MM.1S (cell line): ENCODE measurements at regions not wholly inside any gene's neighbourhood (a gene's known extent, or its start where the extent isn't known, plus 50 kb on each side); places are given as distances from the start of the nearest gene placed in this dataset.
"Not testable (repeated sequence)": the region's sequence is repeated elsewhere in the genome, so short reads cannot be mapped to it uniquely, and the experiment has no call there.

Experiments used
- DNase-seq: peaks from one replicate; pipeline ENCODE4 v3.0.0-alpha.2; 2015
- H2AFZ ChIP-seq: fragments of 300-600 bp; sonication (generic); 2 replicates; pipeline ENCODE4 v1.6.0; 2016; ENCODE audit warnings: antibody characterized with exemption, low read length
- H3F3A ChIP-seq: fragments of 300-600 bp; sonication (generic); 2 replicates; pipeline ENCODE4 v1.6.1; 2016; ENCODE audit warnings: mild to moderate bottlenecking, antibody characterized with exemption, low read length, moderate library complexity, mixed read lengths; ENCODE audit not compliant: insufficient read depth
- H3K27ac ChIP-seq: fragments of 300-600 bp; sonication (generic); 2 replicates; pipeline ENCODE4 v1.5.1; 2016; ENCODE audit warnings: mild to moderate bottlenecking, low read length
- H3K27me3 ChIP-seq: fragments of 300-600 bp; sonication (generic); replicated peaks from 2 replicates; pipeline ENCODE4 v1.6.0; 2016; ENCODE audit warnings: low read length; ENCODE audit not compliant: insufficient read depth
- H3K36me3 ChIP-seq: fragments of 300-600 bp; sonication (generic); replicated peaks from 2 replicates; pipeline ENCODE4 v1.6.1; 2016; ENCODE audit warnings: mild to moderate bottlenecking, low read length, mixed read lengths; ENCODE audit not compliant: insufficient read depth
- H3K4me1 ChIP-seq: fragments of 300-600 bp; sonication (generic); 2 replicates; pipeline ENCODE4 v1.6.1; 2016; ENCODE audit warnings: low read length, mixed read lengths
- H3K4me2 ChIP-seq: fragments of 300-600 bp; sonication (generic); 2 replicates; pipeline ENCODE4 v1.6.0; 2016; ENCODE audit warnings: low read depth, low read length
- H3K4me3 ChIP-seq: fragments of 300-600 bp; sonication (generic); 2 replicates; pipeline ENCODE4 v1.5.1; 2016; ENCODE audit warnings: low read length, mixed read lengths
- H3K79me2 ChIP-seq: fragments of 300-600 bp; sonication (generic); 2 replicates; pipeline ENCODE4 v1.6.1; 2016; ENCODE audit warnings: mixed run types, low read length, mixed read lengths
- H3K9ac ChIP-seq: fragments of 300-600 bp; sonication (generic); 2 replicates; pipeline ENCODE4 v1.6.1; 2016; ENCODE audit warnings: low read length, mixed read lengths
- H3K9me2 ChIP-seq: fragments of 300-600 bp; sonication (generic); replicated peaks from 2 replicates; pipeline ENCODE4 v1.6.1; 2016; ENCODE audit warnings: mild to moderate bottlenecking, low read length, mixed read lengths; ENCODE audit not compliant: insufficient read depth
- H3K9me3 ChIP-seq: fragments of 300-600 bp; sonication (generic); replicated peaks from 2 replicates; pipeline ENCODE4 v1.6.1; 2016; ENCODE audit warnings: mild to moderate bottlenecking, low read length, mixed read lengths; ENCODE audit not compliant: insufficient read depth
- H4K20me1 ChIP-seq: fragments of 300-600 bp; sonication (generic); 2 replicates; pipeline ENCODE4 v1.6.1; 2016; ENCODE audit warnings: mild to moderate bottlenecking, low read length, moderate library complexity, mixed read lengths; ENCODE audit not compliant: insufficient read depth
- EZH2 ChIP-seq: fragments of 300-600 bp; sonication (generic); optimal IDR thresholded peaks from 2 replicates; pipeline ENCODE3; 2017; ENCODE audit warnings: low read depth, mild to moderate bottlenecking, antibody characterized with exemption, low read length, mixed read lengths
- EZH2phosphoT487 ChIP-seq: fragments of 300-600 bp; sonication (generic); IDR thresholded peaks from 2 replicates; pipeline ENCODE4 v1.6.1; 2018; ENCODE audit warnings: antibody characterized with exemption, low read length
- TF ChIP-seq, protein P1 (sequence below): fragments of 300-600 bp; sonication (generic); IDR thresholded peaks from 2 replicates; pipeline ENCODE4 v1.5.1; 2016; ENCODE audit warnings: antibody characterized with exemption, low read length, mixed read lengths

DNA sequence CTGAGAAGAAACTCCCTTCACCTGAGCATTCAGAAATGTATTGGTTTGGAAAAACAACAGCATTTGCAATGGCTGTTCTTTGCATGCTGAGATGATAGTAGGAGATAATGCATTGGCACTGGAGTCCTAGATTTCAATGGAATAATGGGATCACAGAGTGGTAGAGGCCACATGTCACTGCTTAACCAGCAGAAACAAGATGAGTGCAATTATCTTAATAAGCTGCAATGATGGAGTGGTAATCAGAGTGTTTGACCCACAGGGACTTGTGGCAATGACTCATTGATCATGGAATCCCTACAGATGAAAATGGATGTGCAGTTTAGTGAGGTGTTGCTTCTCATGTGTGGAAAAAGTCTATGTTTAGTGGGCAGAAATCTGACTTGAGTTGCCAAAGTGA lies 218.8 kb upstream of the ZEB2 start:
- Histone ChIP-seq H2AFZ (no peak overlapping the region), H3F3A (no peaks in the 10 kb centered on the region), H3K9me3 (no peaks in the 10 kb centered on the region), H3K4me3 (no peak overlapping the region), H4K20me1 (no peaks in the 10 kb centered on the region), H3K27ac (no peak overlapping the region), H3K36me3 (no peaks in the 10 kb centered on the region), H3K4me1 (no peaks in the 10 kb centered on the region), H3K4me2 (no peak overlapping the region), H3K27me3 (no peaks in the 10 kb centered on the region), H3K9me2 (no peaks in the 10 kb centered on the region), H3K9ac (no peak overlapping the region), H3K79me2 (no peaks in the 10 kb centered on the region)
- TF ChIP-seq EZH2phosphoT487 (no peak), EZH2 (no peak)
- TF ChIP-seq, protein P1, sequence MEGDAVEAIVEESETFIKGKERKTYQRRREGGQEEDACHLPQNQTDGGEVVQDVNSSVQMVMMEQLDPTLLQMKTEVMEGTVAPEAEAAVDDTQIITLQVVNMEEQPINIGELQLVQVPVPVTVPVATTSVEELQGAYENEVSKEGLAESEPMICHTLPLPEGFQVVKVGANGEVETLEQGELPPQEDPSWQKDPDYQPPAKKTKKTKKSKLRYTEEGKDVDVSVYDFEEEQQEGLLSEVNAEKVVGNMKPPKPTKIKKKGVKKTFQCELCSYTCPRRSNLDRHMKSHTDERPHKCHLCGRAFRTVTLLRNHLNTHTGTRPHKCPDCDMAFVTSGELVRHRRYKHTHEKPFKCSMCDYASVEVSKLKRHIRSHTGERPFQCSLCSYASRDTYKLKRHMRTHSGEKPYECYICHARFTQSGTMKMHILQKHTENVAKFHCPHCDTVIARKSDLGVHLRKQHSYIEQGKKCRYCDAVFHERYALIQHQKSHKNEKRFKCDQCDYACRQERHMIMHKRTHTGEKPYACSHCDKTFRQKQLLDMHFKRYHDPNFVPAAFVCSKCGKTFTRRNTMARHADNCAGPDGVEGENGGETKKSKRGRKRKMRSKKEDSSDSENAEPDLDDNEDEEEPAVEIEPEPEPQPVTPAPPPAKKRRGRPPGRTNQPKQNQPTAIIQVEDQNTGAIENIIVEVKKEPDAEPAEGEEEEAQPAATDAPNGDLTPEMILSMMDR: no peak
- DNase-seq: no peak

DNA sequence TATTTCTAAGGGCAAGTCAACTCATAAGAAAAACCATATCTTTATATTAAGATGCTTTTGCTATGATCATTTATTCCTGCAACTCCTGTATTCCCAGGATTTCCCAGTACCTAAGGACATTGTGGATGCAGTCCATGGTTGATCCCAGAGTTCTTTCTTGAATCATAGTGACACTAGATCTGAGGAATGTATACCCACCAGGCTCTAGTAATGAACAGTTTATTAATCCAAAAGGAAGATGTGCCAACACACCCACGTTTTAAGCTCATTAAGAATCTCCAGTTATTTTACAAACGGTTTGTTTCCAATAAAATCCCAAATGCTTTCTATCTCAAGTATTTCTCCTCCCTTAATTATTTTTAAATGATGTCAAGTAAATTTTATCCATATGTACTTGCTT lies 210.8 kb upstream of the ZEB2 start:
- Histone ChIP-seq H4K20me1 (no peaks in the 10 kb centered on the region), H3K9me3 (no peaks in the 10 kb centered on the region), H3K36me3 (no peaks in the 10 kb centered on the region), H3K79me2 (no peaks in the 10 kb centered on the region), H3K4me3 (no peak overlapping the region), H3K27me3 (no peaks in the 10 kb centered on the region), H3K4me1 (no peaks in the 10 kb centered on the region), H3F3A (no peaks in the 10 kb centered on the region), H3K9me2 (no peaks in the 10 kb centered on the region), H3K27ac (no peak overlapping the region), H3K9ac (no peak overlapping the region), H3K4me2 (no peak overlapping the region), H2AFZ (no peak overlapping the region)
- TF ChIP-seq EZH2phosphoT487 (no peak), EZH2 (no peak)
- TF ChIP-seq, protein P1: no peak
- no peak for DNase-seq

DNA sequence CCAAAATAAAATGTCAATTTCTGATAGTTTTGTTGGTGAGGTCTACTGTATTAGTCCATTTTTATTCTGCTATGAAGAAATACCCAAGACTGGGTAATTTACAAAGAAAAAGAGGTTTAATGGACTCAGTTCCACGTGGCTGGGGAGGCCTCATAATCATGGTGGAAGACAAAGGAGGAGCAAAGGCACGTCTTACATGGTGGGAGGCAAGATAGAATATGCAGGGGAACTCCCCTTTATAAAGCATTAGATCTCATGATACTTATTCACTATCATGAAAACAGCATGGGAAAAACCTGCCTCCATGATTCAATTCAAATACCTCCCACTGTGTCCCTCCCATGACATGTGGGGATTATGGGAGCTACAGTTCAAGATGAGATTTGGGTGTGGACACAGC lies 204.5 kb upstream of the ZEB2 start:
- not testable (repeated sequence) for H3K9ac ChIP-seq, H4K20me1 ChIP-seq, H3K4me2 ChIP-seq, H3K27me3 ChIP-seq, H2AFZ ChIP-seq, H3K27ac ChIP-seq, H3K79me2 ChIP-seq, H3K4me3 ChIP-seq, H3K9me2 ChIP-seq, H3F3A ChIP-seq, H3K9me3 ChIP-seq, DNase-seq, H3K36me3 ChIP-seq, H3K4me1 ChIP-seq

DNA sequence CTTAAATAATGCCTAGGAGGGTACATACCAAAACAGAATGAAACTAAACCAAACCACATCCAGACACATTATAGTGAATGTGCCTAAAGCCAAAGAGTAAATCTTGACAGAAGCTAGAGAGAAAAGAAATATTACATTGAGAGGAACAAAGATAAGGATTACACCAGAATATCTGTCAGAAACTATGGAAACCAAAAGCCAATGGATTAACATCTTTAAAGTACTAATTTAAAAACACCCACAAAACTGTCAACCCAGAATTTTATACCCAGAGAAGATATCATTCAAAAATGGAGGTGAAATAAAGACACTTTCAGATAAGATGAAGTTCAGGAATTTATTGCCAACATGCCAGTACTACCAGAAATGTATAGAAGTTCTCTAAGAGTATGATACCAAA lies 198.5 kb upstream of the ZEB2 start:
- no peaks in the 10 kb centered on the region for H3K36me3 ChIP-seq
- no peak overlapping the region for H3K27ac ChIP-seq
- H3F3A ChIP-seq: no peaks in the 10 kb centered on the region
- no peak overlapping the region for H3K4me2 ChIP-seq
- H3K79me2 ChIP-seq: no peaks in the 10 kb centered on the region
- no peak for DNase-seq
- H3K4me1 ChIP-seq: no peaks in the 10 kb centered on the region
- no peaks in the 10 kb centered on the region for H3K9me3 ChIP-seq
- TF ChIP-seq, protein P1: no peak
- TF ChIP-seq EZH2phosphoT487 (no peak), EZH2 (no peak)
- no peaks in the 10 kb centered on the region for H3K27me3 ChIP-seq
- no peak overlapping the region for H3K9ac ChIP-seq
- no peaks in the 10 kb centered on the region for H4K20me1 ChIP-seq
- no peaks in the 10 kb centered on the region for H3K9me2 ChIP-seq
- H3K4me3 ChIP-seq: no peak overlapping the region
- no peak overlapping the region for H2AFZ ChIP-seq
